ENCODE measurements at regions not wholly inside any gene's neighbourhood (a gene's known extent, or its start where the extent isn't known, plus 50 kb on each side); places are given as distances from the start of the nearest gene placed in this dataset.

DNA sequence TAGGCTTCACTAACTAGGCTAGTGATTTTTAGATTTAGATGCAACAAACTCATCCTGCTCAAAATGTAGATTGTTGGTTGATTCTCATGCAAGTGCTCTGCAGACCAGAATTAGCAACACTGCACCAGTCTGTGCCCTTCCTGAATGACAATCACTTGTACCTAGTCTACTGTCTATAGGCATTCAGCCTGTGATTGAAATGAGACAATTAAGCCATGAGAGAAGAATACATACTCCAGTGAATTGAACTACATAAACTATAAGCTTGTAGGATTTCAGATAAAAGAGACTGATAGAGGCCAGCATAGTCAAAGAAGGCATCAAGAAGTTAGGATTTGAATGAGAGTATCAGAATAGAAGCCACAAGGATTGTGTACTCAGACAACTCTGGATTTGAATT lies 138.3 kb upstream of the NRXN1 start:
- ChIA-PET POLR2A (no interaction called here), CTCF (no interaction called here)
- H3K4me3 Mint-ChIP-seq: no peak overlapping the region
- ATAC-seq: no peak
- H3K27me3 Mint-ChIP-seq: no peaks in the 10 kb centered on the region
- no peak overlapping the region for H3K27ac Mint-ChIP-seq
- no peaks in the 10 kb centered on the region for H3K4me1 Mint-ChIP-seq (ENCODE audit: low read depth)
- TF ChIP-seq CTCF (IDR thresholded peaks at IDR 0.05): no peak
- H3K36me3 Mint-ChIP-seq (ENCODE audit: low read depth): no peaks in the 10 kb centered on the region
- no peaks in the 10 kb centered on the region for H3K9me3 Mint-ChIP-seq
- intact Hi-C loops (cut with micrococcal nuclease): no loop called here
- no peak for DNase-seq

- H3K4me3 Mint-ChIP-seq: no peak overlapping the region
- POLR2A ChIA-PET: no interaction called here
- H3K27ac Mint-ChIP-seq: no peak overlapping the region
- TF ChIP-seq CTCF (IDR thresholded peaks at IDR 0.05): no peak
- CTCF ChIA-PET: no interaction called here
- no peaks in the 10 kb centered on the region for H3K4me1 Mint-ChIP-seq (ENCODE audit: low read depth)
- DNase-seq: no peak
- H3K27me3 Mint-ChIP-seq: no peaks in the 10 kb centered on the region
- no peaks in the 10 kb centered on the region for H3K36me3 Mint-ChIP-seq (ENCODE audit: low read depth)
- H3K9me3 Mint-ChIP-seq: peaks cover 3% of the 10 kb centered on the region
- ATAC-seq: no peak
- intact Hi-C loops (cut with micrococcal nuclease): no loop called here
These were observed 133.8 kb upstream of the NRXN1 start for GRCh38 chr2:51165534-51166260.

- peaks cover 6% of the 10 kb centered on the region for H3K9me3 Mint-ChIP-seq
- intact Hi-C loops (cut with micrococcal nuclease): no loop called here
- no peaks in the 10 kb centered on the region for H3K36me3 Mint-ChIP-seq (ENCODE audit: low read depth)
- TF ChIP-seq CTCF (IDR thresholded peaks at IDR 0.05): no peak
- DNase-seq (no peak), ATAC-seq (no peak)
- H3K27me3 Mint-ChIP-seq: no peaks in the 10 kb centered on the region
- ChIA-PET POLR2A (no interaction called here), CTCF (no interaction called here)
- H3K27ac Mint-ChIP-seq: no peak overlapping the region
- no peak overlapping the region for H3K4me3 Mint-ChIP-seq
- no peaks in the 10 kb centered on the region for H3K4me1 Mint-ChIP-seq (ENCODE audit: low read depth)
These were observed 126.3 kb upstream of the NRXN1 start for GRCh38 chr2:51158251-51158650.

DNA sequence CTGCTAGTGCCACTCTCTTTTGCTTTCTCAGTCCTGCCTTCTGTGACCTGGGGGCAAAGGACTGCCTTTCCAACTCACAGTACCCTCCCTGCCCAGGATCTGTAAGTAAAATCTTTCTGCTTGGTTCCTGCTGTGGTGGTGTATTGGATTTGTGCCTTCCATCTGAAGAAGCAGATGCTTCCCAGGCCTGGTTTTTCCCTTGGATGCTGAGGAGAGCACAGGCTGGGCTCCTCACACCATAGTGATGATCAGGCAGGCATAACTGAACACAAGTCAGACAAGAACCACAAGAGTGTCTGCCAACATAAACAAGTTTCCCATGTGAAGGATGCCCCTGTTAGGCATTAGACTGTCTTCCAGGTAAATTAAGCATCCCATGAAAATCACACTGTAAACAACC lies 121.3 kb upstream of the NRXN1 start:
- no peak overlapping the region for H3K27ac Mint-ChIP-seq
- H3K27me3 Mint-ChIP-seq: no peaks in the 10 kb centered on the region
- CTCF ChIA-PET: no interaction called here
- no peak overlapping the region for H3K4me3 Mint-ChIP-seq
- POLR2A ChIA-PET: no interaction called here
- ATAC-seq: no peak
- H3K9me3 Mint-ChIP-seq: peaks cover 11% of the 10 kb centered on the region
- TF ChIP-seq CTCF (IDR thresholded peaks at IDR 0.05): no peak
- intact Hi-C loops (cut with micrococcal nuclease): no loop called here
- no peaks in the 10 kb centered on the region for H3K36me3 Mint-ChIP-seq (ENCODE audit: low read depth)
- no peak for DNase-seq
- H3K4me1 Mint-ChIP-seq (ENCODE audit: low read depth): no peaks in the 10 kb centered on the region

DNA sequence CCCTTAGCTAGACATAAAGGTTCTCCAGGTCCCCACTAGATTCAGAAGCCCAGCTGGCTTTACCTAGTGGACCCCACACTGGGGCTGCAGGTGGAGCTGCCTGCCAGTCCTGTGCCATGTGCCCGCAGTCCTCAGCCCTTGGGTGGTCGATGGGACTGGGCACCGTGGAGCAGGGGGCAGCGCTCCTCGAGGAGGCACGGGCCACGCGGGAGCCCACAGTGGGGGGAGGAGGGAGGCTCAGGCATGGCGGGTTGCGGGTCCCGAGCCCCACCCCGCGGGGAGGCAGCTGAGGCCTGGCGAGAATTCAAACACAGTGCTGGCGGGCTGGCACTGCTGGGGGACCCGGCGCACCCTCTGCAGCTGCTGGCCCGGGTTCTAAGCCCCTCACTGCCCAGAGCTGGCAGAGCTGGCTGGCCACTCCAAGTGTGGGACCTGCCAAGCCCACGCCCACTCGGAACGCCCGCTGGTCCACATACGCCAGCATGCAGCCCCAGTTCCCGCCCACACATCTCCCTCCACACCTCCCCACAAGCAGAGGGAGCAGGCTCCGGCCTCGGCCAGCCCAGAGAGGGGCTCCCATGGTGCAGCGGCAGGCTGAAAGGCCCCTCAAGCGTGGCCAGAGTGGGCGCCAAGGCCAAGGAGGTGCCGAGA lies 119.7 kb upstream of the NRXN1 start:
- no peak for TF ChIP-seq CTCF (IDR thresholded peaks at IDR 0.05)
- Mint-ChIP-seq H3K4me3 (no peak overlapping the region), H3K27me3 (no peaks in the 10 kb centered on the region), H3K36me3 (ENCODE audit: low read depth) (no peaks in the 10 kb centered on the region), H3K4me1 (ENCODE audit: low read depth) (no peaks in the 10 kb centered on the region), H3K27ac (no peak overlapping the region), H3K9me3 (peaks cover 9% of the 10 kb centered on the region)
- ATAC-seq (no peak), DNase-seq (no peak)
- ChIA-PET POLR2A (no interaction called here), CTCF (no interaction called here)
- intact Hi-C loops (cut with micrococcal nuclease): no loop called here
